A549 (cell line): ENCODE measurements at regions not wholly inside any gene's neighbourhood (a gene's known extent, or its start where the extent isn't known, plus 50 kb on each side); places are given as distances from the start of the nearest gene placed in this dataset.

Experiments
- ATAC-seq, 2 experiments: fragments of 200-7000 bp in 1 of 2; fragments of >200 bp in 1 of 2; cut with Nextera tagmentation in 1 of 2; cut with Tn5 transposase in 1 of 2; 3 replicates each; pipeline versions ENCODE4 v1.8.0 to v1.9.1; 2018 to 2020; ENCODE audit warnings: mild to moderate bottlenecking in 1 of 2, moderate library complexity in 1 of 2
- CTCF ChIA-PET: fragments of 300-600 bp; sonication (Branson Sonifier 250); formaldehyde crosslinking; extraction: SDS; loops from one replicate; lab custom pipeline; 2021; ENCODE audit warnings: antibody characterized with exemption, inconsistent platforms; lab: Yijun Ruan, JAX
- POLR2A ChIA-PET: fragments of 350-600 bp; formaldehyde crosslinking; extraction: SDS; loops from one replicate; lab custom pipeline; 2021; ENCODE audit warnings: antibody characterized with exemption, inconsistent platforms; lab: Yijun Ruan, JAX
- DNase-seq, 2 experiments: peaks; one replicate each; pipeline versions ENCODE4 v3.0.0 to v3.0.0-alpha.2; 2011 to 2016; ENCODE audit warnings: low read depth in 1 of 2, low spot score in 1 of 2
- FAIRE-seq: peaks from 2 replicates; lab custom pipeline; 2011; peaks lifted over from hg19 to GRCh38; lab: Jason Lieb, UNC
- H3K27ac ChIP-seq, 2 experiments: fragments of >200 bp; sonication (Bioruptor Twin); formaldehyde crosslinking; 3 replicates each; pipeline ENCODE4 v1.5.1; 2016 to 2017
- H3K4me1 ChIP-seq: fragments of >200 bp; sonication (Bioruptor Twin); formaldehyde crosslinking; 3 replicates; pipeline ENCODE4 v1.6.1; 2016
- H3K4me2 ChIP-seq: fragments of >200 bp; sonication (Bioruptor Twin); formaldehyde crosslinking; 3 replicates; pipeline ENCODE4 v1.6.1; 2016
- H3K4me3 ChIP-seq: fragments of >200 bp; sonication (Bioruptor Twin); formaldehyde crosslinking; 3 replicates; pipeline ENCODE4 v1.5.1; 2016
- H3K9me3 ChIP-seq: fragments of >200 bp; sonication (Bioruptor Twin); formaldehyde crosslinking; 3 replicates; pipeline ENCODE4 v1.6.1; 2016
- ATOH8 ChIP-seq: fragments of 250-450 bp; sonication (Bioruptor Pico); IDR thresholded peaks from 2 replicates; pipeline ENCODE4 v1.5.0; 2020; ENCODE audit warnings: low read depth, mild to moderate bottlenecking, moderate library complexity
- BHLHE40 ChIP-seq: IDR thresholded peaks from 2 replicates; pipeline ENCODE4 v1.6.1; 2012; ENCODE audit warnings: low read depth, low read length, inconsistent platforms
- CEBPB ChIP-seq, 2 experiments: fragments of >200 bp in 1 of 2; sonication (Bioruptor Twin) in 1 of 2; formaldehyde crosslinking in 1 of 2; IDR thresholded peaks; 2 replicates each; pipeline ENCODE4 v1.6.1; 2012 to 2016
- CHD4 ChIP-seq: fragments of 200-600 bp; sonication (generic); IDR thresholded peaks from 2 replicates; pipeline ENCODE4 v1.6.1; 2016; ENCODE audit warnings: antibody characterized with exemption, mild to moderate bottlenecking, borderline replicate concordance
- E2F6 ChIP-seq: IDR thresholded peaks from 2 replicates; pipeline ENCODE4 v1.6.1; 2012; ENCODE audit warnings: low read depth, borderline replicate concordance
- EHMT2 ChIP-seq: fragments of 200-600 bp; sonication (generic); IDR thresholded peaks from 2 replicates; pipeline ENCODE4 v1.6.1; 2016; ENCODE audit warnings: antibody characterized with exemption, low read depth, mild to moderate bottlenecking, moderate library complexity
- ELK1 ChIP-seq: fragments of 150-350 bp; IDR thresholded peaks from 2 replicates; pipeline ENCODE4 v1.6.1; 2014; ENCODE audit warnings: low read depth, mild to moderate bottlenecking, low read length
- ESRRA ChIP-seq: fragments of 150-350 bp; IDR thresholded peaks from 2 replicates; pipeline ENCODE4 v1.6.1; 2014; ENCODE audit warnings: mild to moderate bottlenecking, low read length, borderline replicate concordance
- GATA3 ChIP-seq: IDR thresholded peaks from 2 replicates; pipeline ENCODE4 v1.6.1; 2012; ENCODE audit warnings: borderline replicate concordance
- HEYL ChIP-seq: fragments of 250-450 bp; sonication (Bioruptor Pico); IDR thresholded peaks from 2 replicates; pipeline ENCODE4 v1.8.0; 2021; ENCODE audit warnings: mild to moderate bottlenecking, moderate library complexity
- HOXA7 ChIP-seq: fragments of 250-450 bp; sonication (Bioruptor Pico); IDR thresholded peaks from 2 replicates; pipeline ENCODE4 v1.5.0; 2020; ENCODE audit warnings: mild to moderate bottlenecking, moderate library complexity
- HOXB5 ChIP-seq: fragments of 250-450 bp; sonication (Bioruptor Pico); IDR thresholded peaks from 2 replicates; pipeline ENCODE4 v1.5.0; 2020; ENCODE audit warnings: mild to moderate bottlenecking, moderate library complexity
- JUN ChIP-seq, 2 experiments: fragments of >200 bp; sonication (Bioruptor Twin); formaldehyde crosslinking; IDR thresholded peaks; 2 replicates in 1 of 2; 3 replicates in 1 of 2; pipeline ENCODE4 v1.6.1; 2016 to 2017
- JUNB ChIP-seq: fragments of >200 bp; sonication (Bioruptor Twin); formaldehyde crosslinking; IDR thresholded peaks from 2 replicates; pipeline ENCODE4 v1.6.1; 2016
- KDM1A ChIP-seq: fragments of 200-600 bp; sonication (generic); IDR thresholded peaks from 2 replicates; pipeline ENCODE4 v1.6.1; 2016; ENCODE audit warnings: low read depth, mild to moderate bottlenecking
- KDM5A ChIP-seq: fragments of 200-600 bp; sonication (generic); IDR thresholded peaks from 2 replicates; pipeline ENCODE4 v1.6.1; 2016; ENCODE audit warnings: antibody characterized with exemption, mild to moderate bottlenecking
- MAZ ChIP-seq: fragments of 150-350 bp; IDR thresholded peaks from 2 replicates; pipeline ENCODE4 v1.6.1; 2014; ENCODE audit warnings: antibody characterized with exemption, low read depth, low read length, borderline replicate concordance
- MYC ChIP-seq: IDR thresholded peaks from 2 replicates; pipeline ENCODE4 v1.6.1; 2012; ENCODE audit warnings: mild to moderate bottlenecking, inconsistent platforms, low read length, improper control_type of control experiment, borderline replicate concordance
- NFE2L2 ChIP-seq: fragments of 150-350 bp; conservative IDR thresholded peaks from 2 replicates; pipeline ENCODE4 v1.6.1; 2014; ENCODE audit warnings: low read length
- NPAS2 ChIP-seq: fragments of 250-450 bp; sonication (Bioruptor Pico); IDR thresholded peaks from 2 replicates; pipeline ENCODE4 v1.8.0; 2022; ENCODE audit warnings: mild to moderate bottlenecking, moderate library complexity, borderline replicate concordance
- NR3C1 ChIP-seq: fragments of >200 bp; sonication (Bioruptor Twin); formaldehyde crosslinking; IDR thresholded peaks from 3 replicates; pipeline ENCODE4 v1.6.1; 2017
- PBX3 ChIP-seq: IDR thresholded peaks from 2 replicates; pipeline ENCODE4 v1.6.1; 2012
- RARB ChIP-seq: fragments of 250-450 bp; sonication (Bioruptor Pico); IDR thresholded peaks from 2 replicates; pipeline ENCODE4 v1.8.0; 2021; ENCODE audit warnings: mild to moderate bottlenecking, moderate library complexity
- RCOR1 ChIP-seq: fragments of 150-350 bp; IDR thresholded peaks from 2 replicates; pipeline ENCODE4 v1.6.1; 2014; ENCODE audit warnings: antibody characterized with exemption, low read length, low read depth
- SMC3 ChIP-seq: fragments of >200 bp; sonication (Bioruptor Twin); formaldehyde crosslinking; IDR thresholded peaks from 3 replicates; pipeline ENCODE4 v1.6.1; 2018; ENCODE audit warnings: inconsistent platforms
- TFCP2L1 ChIP-seq: fragments of 250-450 bp; sonication (Bioruptor Pico); IDR thresholded peaks from 2 replicates; pipeline ENCODE4 v1.5.0; 2021; ENCODE audit warnings: mild to moderate bottlenecking
- ZC3H11A ChIP-seq: fragments of 450-650 bp; IDR thresholded peaks from 2 replicates; pipeline ENCODE4 v1.6.1; 2014; ENCODE audit warnings: antibody characterized with exemption, mild to moderate bottlenecking
- ZNF302 ChIP-seq: fragments of 250-450 bp; sonication (Bioruptor Pico); IDR thresholded peaks from 2 replicates; pipeline ENCODE4 v1.9.0; 2021; ENCODE audit warnings: inconsistent platforms, mild to moderate bottlenecking, moderate library complexity
- WGBS: methylation state at CpG from one replicate; pipeline ENCODE4 v1.1.6; 2017; ENCODE audit errors: missing lambda C conversion rate; 5-methylcytosine and 5-hydroxymethylcytosine counted together

GRCh38 chr4:45072981-45073380 is 346.6 kb upstream of the GNPDA2 start (continued):
- TF ChIP-seq SMC3: no peak
- no peak for TF ChIP-seq ELK1

- no peak for DNase-seq
- no peak overlapping the region for H3K4me3 ChIP-seq
- no peak overlapping the region for H3K27ac ChIP-seq
- no peak for FAIRE-seq
- WGBS: 11% methylated on average over 7 of the region's 7 CpGs
- TF ChIP-seq MYC (no peak), CHD4 (no peak), HEYL (CRISPR knock-in tag) (no peak), NR3C1 (no peak), JUNB (no peak), CEBPB (IDR thresholded peaks at IDR 0.05) (no peak), ELK1 (no peak), JUN (IDR thresholded peaks at IDR 0.05) (no peak), RARB (CRISPR knock-in tag) (no peak), TFCP2L1 (CRISPR knock-in tag) (no peak), MAZ (no peak), RCOR1 (no peak), BHLHE40 (no peak)
- no peak overlapping the region for H3K4me2 ChIP-seq
- ChIA-PET POLR2A (no interaction called here), CTCF (no interaction called here)
- ATAC-seq: no peak
- no peaks in the 10 kb centered on the region for H3K4me1 ChIP-seq
- H3K9me3 ChIP-seq: no peaks in the 10 kb centered on the region
These were observed 338.4 kb upstream of the GNPDA2 start for GRCh38 chr4:45064741-45065140.

GRCh38 chr4:45063696-45064095 is 337.3 kb upstream of the GNPDA2 start:
- no peak overlapping the region for H3K4me2 ChIP-seq
- no peak for FAIRE-seq
- no peaks in the 10 kb centered on the region for H3K9me3 ChIP-seq
- no peaks in the 10 kb centered on the region for H3K4me1 ChIP-seq
- CTCF ChIA-PET: no interaction called here
- TF ChIP-seq GATA3: no peak
- TF ChIP-seq JUN (IDR thresholded peaks at IDR 0.05): no peak
- TF ChIP-seq CEBPB (IDR thresholded peaks at IDR 0.05): no peak
- TF ChIP-seq ELK1: no peak
- TF ChIP-seq HOXA7 (CRISPR knock-in tag): no peak
- no peak for TF ChIP-seq KDM1A
- no peak for TF ChIP-seq HEYL (CRISPR knock-in tag)
- TF ChIP-seq ZC3H11A: no peak
- TF ChIP-seq ZNF302 (CRISPR knock-in tag): no peak
- TF ChIP-seq E2F6: no peak
- no peak for TF ChIP-seq ESRRA
- TF ChIP-seq NFE2L2: no peak
- TF ChIP-seq EHMT2: no peak
- no peak for TF ChIP-seq PBX3
- TF ChIP-seq NPAS2 (CRISPR knock-in tag): no peak
- TF ChIP-seq HOXB5: no peak
- no peak for TF ChIP-seq KDM5A
- TF ChIP-seq ATOH8: no peak
- no peak overlapping the region for H3K4me3 ChIP-seq
- POLR2A ChIA-PET: no interaction called here
- WGBS: 0% methylated on average over 1 of the region's 1 CpG
- DNase-seq: no peak
- H3K27ac ChIP-seq: no peak overlapping the region
- ATAC-seq: no peak
